IMR-90 (cell line): ENCODE measurements at regions not wholly inside any gene's neighbourhood (a gene's known extent, or its start where the extent isn't known, plus 50 kb on each side); places are given as distances from the start of the nearest gene placed in this dataset.

ENCODE experiments used
- ATAC-seq: fragments of 200-7000 bp; cut with Tn5 transposase; 2 replicates; pipeline ENCODE4 v1.9.1; 2020; ENCODE audit warnings: low read depth, mild to moderate bottlenecking, moderate library complexity
- BruUV-seq: library from RNA; stranded (reverse); fragments of 400-500 nt; replicated peaks from 2 replicates; lab custom pipeline; 2021; lab: Mats Ljungman, UMichigan
- CTCF ChIA-PET: fragments of 300-600 bp; formaldehyde crosslinking; extraction: SDS; loops from one replicate; lab custom pipeline; 2021; ENCODE audit warnings: antibody characterized with exemption; lab: Yijun Ruan, JAX
- POLR2A ChIA-PET: fragments of 300-600 bp; sonication (Branson Sonifier 250); formaldehyde crosslinking; loops from one replicate; lab custom pipeline; 2022; ENCODE audit warnings: antibody characterized with exemption; ENCODE audit not compliant: unreplicated experiment; lab: Charles Lee
- DNase-seq: peaks from one replicate; pipeline ENCODE4 v3.0.0; 2013
- H2AFZ ChIP-seq: replicated peaks from 2 replicates; pipeline ENCODE3; 2013; ENCODE audit warnings: low read length, mild to moderate bottlenecking; ENCODE audit not compliant: poor library complexity
- H2AK5ac ChIP-seq: 2 replicates; pipeline ENCODE4 v1.6.1; 2013; ENCODE audit warnings: low read depth, low read length, inconsistent platforms
- H2AK9ac ChIP-seq: replicated peaks from 2 replicates; pipeline ENCODE3; 2013; ENCODE audit warnings: mild to moderate bottlenecking, low read depth, low read length, moderate library complexity; ENCODE audit not compliant: poor library complexity
- H2BK120ac ChIP-seq: 2 replicates; pipeline ENCODE4 v1.6.1; 2013; ENCODE audit warnings: low read depth, low read length, inconsistent platforms
- H2BK15ac ChIP-seq: 3 replicates; pipeline ENCODE4 v1.6.1; 2013; ENCODE audit warnings: low read depth, low read length, inconsistent platforms
- H2BK20ac ChIP-seq: 2 replicates; pipeline ENCODE4 v1.6.1; 2013; ENCODE audit warnings: low read depth, mild to moderate bottlenecking, inconsistent platforms, low read length, moderate library complexity
- H2BK5ac ChIP-seq: 2 replicates; pipeline ENCODE4 v1.6.1; 2013; ENCODE audit warnings: mild to moderate bottlenecking, low read depth, low read length, inconsistent platforms; ENCODE audit not compliant: poor library complexity, severe bottlenecking
- H3K14ac ChIP-seq: replicated peaks from 2 replicates; pipeline ENCODE4 v1.6.1; 2013; ENCODE audit warnings: low read depth, low read length, inconsistent platforms
- H3K18ac ChIP-seq: 2 replicates; pipeline ENCODE4 v1.6.1; 2013; ENCODE audit warnings: low read depth, low read length, control low read depth
- H3K23ac ChIP-seq: 2 replicates; pipeline ENCODE4 v1.6.1; 2013; ENCODE audit warnings: low read depth, low read length, inconsistent platforms
- H3K27ac ChIP-seq: 2 replicates; pipeline ENCODE4 v1.5.1; 2013; ENCODE audit warnings: mild to moderate bottlenecking, control low read depth, low read length; ENCODE audit not compliant: insufficient read depth
- H3K27me3 ChIP-seq: 2 replicates; pipeline ENCODE4 v1.6.1; 2013; ENCODE audit warnings: low read length; ENCODE audit not compliant: control insufficient read depth, insufficient read depth
- H3K36me3 ChIP-seq: 2 replicates; pipeline ENCODE4 v1.6.1; 2013; ENCODE audit warnings: low read length, mixed read lengths; ENCODE audit not compliant: control insufficient read depth, insufficient read depth
- H3K4ac ChIP-seq: 2 replicates; pipeline ENCODE4 v1.6.1; 2013; ENCODE audit warnings: low read depth, low read length, inconsistent platforms
- H3K4me1 ChIP-seq: 2 replicates; pipeline ENCODE4 v1.6.1; 2013; ENCODE audit warnings: low read length, mixed read lengths; ENCODE audit not compliant: control insufficient read depth, insufficient read depth
- H3K4me2 ChIP-seq: 2 replicates; pipeline ENCODE4 v1.6.1; 2013; ENCODE audit warnings: low read depth, mild to moderate bottlenecking, control low read depth, low read length, moderate library complexity
- H3K4me3 ChIP-seq: 2 replicates; pipeline ENCODE4 v1.5.1; 2013; ENCODE audit warnings: low read depth, mild to moderate bottlenecking, control low read depth, low read length, moderate library complexity; ENCODE audit not compliant: insufficient read depth
- H3K56ac ChIP-seq: 2 replicates; pipeline ENCODE4 v1.6.1; 2013; ENCODE audit warnings: low read length, inconsistent platforms; ENCODE audit not compliant: insufficient read depth; ENCODE audit errors: extremely low read depth
- H3K79me1 ChIP-seq, 2 experiments: 2 replicates each; pipeline ENCODE4 v1.6.1; 2013; ENCODE audit warnings: low read length in 2 of 2, inconsistent platforms in 1 of 2, low read depth in 1 of 2
- H3K9ac ChIP-seq: 2 replicates; pipeline ENCODE4 v1.6.1; 2013; ENCODE audit warnings: low read depth, low read length, control low read depth
- H3K9me1 ChIP-seq: 2 replicates; pipeline ENCODE4 v1.6.1; 2013; ENCODE audit warnings: low read length, inconsistent platforms; ENCODE audit not compliant: insufficient read depth
- H3K9me3 ChIP-seq: 2 replicates; pipeline ENCODE4 v1.6.1; 2013; ENCODE audit warnings: low read length; ENCODE audit not compliant: control insufficient read depth, insufficient read depth
- H4K20me1 ChIP-seq: 2 replicates; pipeline ENCODE4 v1.6.1; 2013; ENCODE audit warnings: low read length, inconsistent platforms; ENCODE audit not compliant: insufficient read depth
- H4K5ac ChIP-seq: 2 replicates; pipeline ENCODE4 v1.6.1; 2013; ENCODE audit warnings: mild to moderate bottlenecking, low read depth, low read length, control low read depth
- H4K8ac ChIP-seq, 2 experiments: 2 replicates each; pipeline ENCODE4 v1.6.1; 2013; ENCODE audit warnings: low read depth in 2 of 2, low read length in 2 of 2, control low read depth in 1 of 2, inconsistent platforms in 1 of 2
- H4K91ac ChIP-seq: 2 replicates; pipeline ENCODE4 v1.6.1; 2013; ENCODE audit warnings: low read depth, low read length, inconsistent platforms; ENCODE audit not compliant: insufficient read depth
- BHLHE40 ChIP-seq: fragments of 150-350 bp; IDR thresholded peaks from 2 replicates; pipeline ENCODE4 v1.6.1; 2016; ENCODE audit warnings: mild to moderate bottlenecking, low read depth, low read length
- CEBPB ChIP-seq: IDR thresholded peaks from 2 replicates; pipeline ENCODE4 v1.6.1; 2012; ENCODE audit warnings: low read depth, low read length, improper control_type of control experiment
- CHD1 ChIP-seq: IDR thresholded peaks from 2 replicates; pipeline ENCODE4 v1.6.1; 2012; ENCODE audit warnings: low read depth, low read length, improper control_type of control experiment
- CTCF ChIP-seq: conservative IDR thresholded peaks from 2 replicates; pipeline ENCODE4 v1.5.1; 2012; ENCODE audit warnings: mild to moderate bottlenecking, low read depth, low read length, improper control_type of control experiment
- ELK1 ChIP-seq: fragments of 150-350 bp; IDR thresholded peaks from 2 replicates; pipeline ENCODE4 v1.6.1; 2016; ENCODE audit warnings: low read depth, mild to moderate bottlenecking, low read length, moderate library complexity, borderline replicate concordance
- FOS ChIP-seq: fragments of 150-350 bp; IDR thresholded peaks from 2 replicates; pipeline ENCODE4 v1.6.1; 2016; ENCODE audit warnings: low read depth, low read length
- MAFK ChIP-seq: IDR thresholded peaks from 2 replicates; pipeline ENCODE4 v1.6.1; 2012; ENCODE audit warnings: low read depth, low read length, improper control_type of control experiment
- MAZ ChIP-seq: IDR thresholded peaks from 2 replicates; pipeline ENCODE4 v1.6.1; 2012; ENCODE audit warnings: low read depth, mild to moderate bottlenecking, low read length, improper control_type of control experiment, moderate library complexity, borderline replicate concordance
- MXI1 ChIP-seq: IDR thresholded peaks from 2 replicates; pipeline ENCODE4 v1.6.1; 2012; ENCODE audit warnings: low read depth, mild to moderate bottlenecking, low read length, moderate library complexity, borderline replicate concordance
- NFE2L2 ChIP-seq: fragments of 150-350 bp; IDR thresholded peaks from 2 replicates; pipeline ENCODE4 v1.6.1; 2016; ENCODE audit warnings: low read depth, mild to moderate bottlenecking, low read length
- RAD21 ChIP-seq: IDR thresholded peaks from 2 replicates; pipeline ENCODE4 v1.6.1; 2012; ENCODE audit warnings: low read length, improper control_type of control experiment
- RCOR1 ChIP-seq: IDR thresholded peaks from 2 replicates; pipeline ENCODE4 v1.6.1; 2012; ENCODE audit warnings: mild to moderate bottlenecking, low read length, improper control_type of control experiment; ENCODE audit not compliant: insufficient replicate concordance
- RFX5 ChIP-seq: IDR thresholded peaks from 2 replicates; pipeline ENCODE4 v1.8.0; 2012; ENCODE audit warnings: low read depth, mild to moderate bottlenecking, low read length, moderate library complexity
- SMC3 ChIP-seq: fragments of 150-350 bp; IDR thresholded peaks from 2 replicates; pipeline ENCODE4 v1.6.1; 2016; ENCODE audit warnings: low read depth, mild to moderate bottlenecking, antibody characterized with exemption, low read length, moderate library complexity
- USF2 ChIP-seq: fragments of 150-350 bp; IDR thresholded peaks from 2 replicates; pipeline ENCODE4 v1.6.1; 2017; ENCODE audit warnings: mild to moderate bottlenecking, antibody characterized with exemption, low read length, low read depth
- WGBS, 2 experiments: methylation state at CpG; one replicate each; pipeline versions ENCODE4 v1.1.5 to v1.1.7; 2013; ENCODE audit warnings: missing lambda C conversion rate in 2 of 2; ENCODE audit not compliant: insufficient read length in 1 of 2; ENCODE audit errors: extremely low coverage in 2 of 2; 5-methylcytosine and 5-hydroxymethylcytosine counted together
- dilution Hi-C: fragments of 300-500 bp; cut with HindIII; formaldehyde crosslinking; loops from one replicate; pipeline ENCODE4 v1.14.3; 2018; ENCODE audit warnings: low sequenced_read_pairs; ENCODE audit not compliant: unreplicated experiment
- in situ Hi-C: fragments of 300-500 bp; cut with MboI; formaldehyde crosslinking; loops from 3 replicates; pipeline ENCODE4 v1.14.3; 2019; ENCODE audit warnings: low sequenced_read_pairs, inconsistent platforms, mixed read lengths
- intact Hi-C: fragments of 100-400 bp; cut with micrococcal nuclease; formaldehyde crosslinking; loops from 2 replicates; pipeline ENCODE4 v1.10.0; 2022

GRCh38 chr12:45517381-45517780, 212.1 kb upstream of the ARID2 start:
- H3K4ac ChIP-seq: no peak overlapping the region
- no peak overlapping the region for H4K5ac ChIP-seq
- H2AK9ac ChIP-seq: no peak overlapping the region
- no peak overlapping the region for H2BK15ac ChIP-seq
- intact Hi-C loops (no loop called here), dilution Hi-C loops (no loop called here), in situ Hi-C loops (no loop called here)
- ChIA-PET POLR2A (no interaction called here), CTCF (interaction anchor here (1.2 to 1.4 kb wide), 2 partner anchors 11 to 31 kb away, joined by 3 to 4 read pairs; no protein-coding TSS in a partner anchor)
- WGBS, 2 experiments: no CpG with 5 or more reads among the region's 3 CpGs
- no TSS peak for BruUV-seq
- no peak overlapping the region for H2BK120ac ChIP-seq
- H3K4me3 ChIP-seq: no peak overlapping the region
- H2BK5ac ChIP-seq: no peak overlapping the region
- H4K8ac ChIP-seq: no peak overlapping the region
- no peak for TF ChIP-seq FOS
- TF ChIP-seq CHD1: no peak
- no peak for TF ChIP-seq SMC3
- TF ChIP-seq RAD21: no peak
- no peak for TF ChIP-seq RFX5
- TF ChIP-seq NFE2L2: no peak
- no peak for TF ChIP-seq RCOR1
- TF ChIP-seq CEBPB: no peak
- no peak for TF ChIP-seq MAFK
- no peak for TF ChIP-seq USF2
- TF ChIP-seq MXI1: no peak
- no peak for TF ChIP-seq MAZ
- no peak for TF ChIP-seq ELK1
- no peak for TF ChIP-seq CTCF
- TF ChIP-seq BHLHE40: no peak
- ATAC-seq: no peak
- no peak overlapping the region for H3K18ac ChIP-seq
- H3K14ac ChIP-seq: no peak overlapping the region
- no peak overlapping the region for H2AFZ ChIP-seq
- no peak overlapping the region for H4K91ac ChIP-seq
- no peaks in the 10 kb centered on the region for H4K20me1 ChIP-seq
- DNase-seq: no peak
- H3K23ac ChIP-seq: no peak overlapping the region
- no peaks in the 10 kb centered on the region for H3K36me3 ChIP-seq
- no peaks in the 10 kb centered on the region for H3K4me1 ChIP-seq
- no peak overlapping the region for H3K27ac ChIP-seq
- H2BK20ac ChIP-seq: no peak overlapping the region
- H3K27me3 ChIP-seq: no peaks in the 10 kb centered on the region
- H3K9me3 ChIP-seq: no peaks in the 10 kb centered on the region
- no peak overlapping the region for H3K56ac ChIP-seq
- H3K9me1 ChIP-seq: no peaks in the 10 kb centered on the region
- H3K79me1 ChIP-seq: no peaks in the 10 kb centered on the region
- no peak overlapping the region for H3K4me2 ChIP-seq
- H2AK5ac ChIP-seq: no peak overlapping the region
- no peak overlapping the region for H3K9ac ChIP-seq
